ENCODE measurements at regions not wholly inside any gene's neighbourhood (a gene's known extent, or its start where the extent isn't known, plus 50 kb on each side); places are given as distances from the start of the nearest gene placed in this dataset.

DNA sequence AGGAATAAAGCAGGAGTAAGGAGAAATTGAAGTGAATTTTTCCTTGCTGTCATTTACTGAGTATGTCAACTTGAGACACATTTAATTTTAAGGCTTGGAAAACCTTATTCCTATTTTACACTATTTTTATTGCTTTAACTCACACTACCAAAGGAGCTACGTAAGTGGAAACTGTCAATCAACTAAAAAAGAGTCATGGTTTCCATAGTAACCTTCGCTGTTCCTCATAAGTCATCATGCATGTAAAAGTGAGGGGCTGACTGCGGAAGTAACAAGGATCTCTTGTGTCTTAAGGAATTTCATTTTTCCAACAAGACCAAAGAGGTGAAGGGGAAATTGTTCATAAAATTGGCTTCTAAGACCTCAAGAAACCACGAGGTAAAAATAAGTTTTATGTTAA is 516.2 kb upstream of the CA10 start:
- H3K4me1 Mint-ChIP-seq (ENCODE audit: low read depth), result no peaks in the 10 kb centered on the region
- peaks cover 17% of the 10 kb centered on the region for H3K9me3 Mint-ChIP-seq (ENCODE audit: low read depth)
- TF ChIP-seq, protein P1, sequence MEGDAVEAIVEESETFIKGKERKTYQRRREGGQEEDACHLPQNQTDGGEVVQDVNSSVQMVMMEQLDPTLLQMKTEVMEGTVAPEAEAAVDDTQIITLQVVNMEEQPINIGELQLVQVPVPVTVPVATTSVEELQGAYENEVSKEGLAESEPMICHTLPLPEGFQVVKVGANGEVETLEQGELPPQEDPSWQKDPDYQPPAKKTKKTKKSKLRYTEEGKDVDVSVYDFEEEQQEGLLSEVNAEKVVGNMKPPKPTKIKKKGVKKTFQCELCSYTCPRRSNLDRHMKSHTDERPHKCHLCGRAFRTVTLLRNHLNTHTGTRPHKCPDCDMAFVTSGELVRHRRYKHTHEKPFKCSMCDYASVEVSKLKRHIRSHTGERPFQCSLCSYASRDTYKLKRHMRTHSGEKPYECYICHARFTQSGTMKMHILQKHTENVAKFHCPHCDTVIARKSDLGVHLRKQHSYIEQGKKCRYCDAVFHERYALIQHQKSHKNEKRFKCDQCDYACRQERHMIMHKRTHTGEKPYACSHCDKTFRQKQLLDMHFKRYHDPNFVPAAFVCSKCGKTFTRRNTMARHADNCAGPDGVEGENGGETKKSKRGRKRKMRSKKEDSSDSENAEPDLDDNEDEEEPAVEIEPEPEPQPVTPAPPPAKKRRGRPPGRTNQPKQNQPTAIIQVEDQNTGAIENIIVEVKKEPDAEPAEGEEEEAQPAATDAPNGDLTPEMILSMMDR (IDR thresholded peaks at IDR 0.05), result no peak
- no peak overlapping the region for H3K4me3 Mint-ChIP-seq (ENCODE audit: unreplicated experiment)
- no peak overlapping the region for H3K27ac Mint-ChIP-seq (ENCODE audit: unreplicated experiment)
- DNase-seq (ENCODE audit: low spot score), result no peak
- H3K36me3 Mint-ChIP-seq (ENCODE audit: low read depth), result peaks cover 2% of the 10 kb centered on the region
- no peaks in the 10 kb centered on the region for H3K27me3 Mint-ChIP-seq (ENCODE audit: low read depth)

DNA sequence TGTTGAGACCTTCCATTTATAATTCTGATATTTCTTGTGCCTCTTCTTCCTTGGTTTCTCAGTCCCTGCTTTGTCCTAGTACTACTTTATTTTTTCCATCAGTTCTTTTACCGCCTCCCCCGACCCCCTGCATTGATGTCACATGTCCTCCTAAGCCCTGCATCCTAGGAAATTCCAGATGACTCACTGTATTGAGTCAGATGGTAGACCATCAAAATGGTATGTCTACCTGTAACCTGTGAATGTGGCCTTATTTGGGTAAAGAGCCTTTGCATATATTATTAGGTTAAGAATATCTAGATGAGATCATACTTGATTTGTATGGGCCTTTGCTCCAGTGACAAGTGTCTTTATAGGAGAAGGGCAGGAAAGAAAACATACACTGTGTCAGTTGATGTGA is 515.3 kb upstream of the CA10 start:
- no peaks in the 10 kb centered on the region for H3K27me3 Mint-ChIP-seq (ENCODE audit: low read depth)
- H3K4me1 Mint-ChIP-seq (ENCODE audit: low read depth), result no peaks in the 10 kb centered on the region
- no peaks in the 10 kb centered on the region for H3K36me3 Mint-ChIP-seq (ENCODE audit: low read depth)
- no peak overlapping the region for H3K4me3 Mint-ChIP-seq (ENCODE audit: unreplicated experiment)
- peaks cover 15% of the 10 kb centered on the region for H3K9me3 Mint-ChIP-seq (ENCODE audit: low read depth)
- H3K27ac Mint-ChIP-seq (ENCODE audit: unreplicated experiment), result no peak overlapping the region
- no peak for DNase-seq (ENCODE audit: low spot score)
- TF ChIP-seq, protein P1 (IDR thresholded peaks at IDR 0.05), result no peak

DNA sequence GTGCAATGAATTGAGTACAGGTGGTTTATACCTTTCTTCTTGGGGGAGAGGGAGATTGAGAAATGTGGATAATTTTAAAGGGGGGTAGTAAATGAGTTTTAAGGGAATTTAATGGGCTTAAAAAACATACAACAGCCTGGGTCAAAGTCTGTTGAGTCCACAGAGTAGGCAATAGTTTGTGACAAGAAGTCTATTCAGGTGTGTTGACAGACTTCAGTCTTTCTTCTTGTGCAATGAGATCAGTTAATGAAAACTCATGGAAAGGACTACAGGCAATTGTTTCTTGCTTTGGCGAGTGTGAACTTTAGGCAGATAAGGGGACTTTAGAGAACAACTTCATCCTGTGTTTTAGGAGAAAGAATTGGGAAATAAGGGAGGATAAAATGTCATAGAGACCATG is 507.8 kb upstream of the CA10 start:
- DNase-seq (ENCODE audit: low spot score), result no peak
- Mint-ChIP-seq H3K9me3 (ENCODE audit: low read depth) (peaks cover 22% of the 10 kb centered on the region), H3K27me3 (ENCODE audit: low read depth) (no peaks in the 10 kb centered on the region), H3K27ac (ENCODE audit: unreplicated experiment) (no peak overlapping the region), H3K4me3 (ENCODE audit: unreplicated experiment) (no peak overlapping the region), H3K36me3 (ENCODE audit: low read depth) (no peaks in the 10 kb centered on the region), H3K4me1 (ENCODE audit: low read depth) (no peaks in the 10 kb centered on the region)
- TF ChIP-seq, protein P1 (IDR thresholded peaks at IDR 0.05), result no peak

DNA sequence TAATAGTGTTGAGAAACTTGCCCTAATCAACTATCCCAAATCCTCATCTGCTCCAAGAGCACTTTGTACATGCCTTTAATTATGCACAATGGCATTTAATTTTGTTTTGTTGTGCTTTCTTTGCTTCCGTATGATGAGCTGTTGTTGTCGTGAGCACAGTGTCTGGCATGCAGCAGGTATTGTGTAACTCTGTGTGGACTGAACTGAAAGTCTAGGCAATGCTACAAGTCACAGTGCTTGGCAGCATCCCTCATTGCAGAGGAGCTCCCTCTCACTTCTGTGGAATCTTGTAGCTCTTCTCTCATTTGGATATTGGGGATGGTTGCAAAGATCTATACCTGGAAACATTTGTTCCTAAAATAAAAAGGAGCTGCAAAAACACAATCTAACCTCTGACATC is 502.2 kb upstream of the CA10 start:
- DNase-seq (ENCODE audit: low spot score), result no peak
- no peak overlapping the region for H3K4me3 Mint-ChIP-seq (ENCODE audit: unreplicated experiment)
- H3K27me3 Mint-ChIP-seq (ENCODE audit: low read depth), result no peaks in the 10 kb centered on the region
- no peak overlapping the region for H3K27ac Mint-ChIP-seq (ENCODE audit: unreplicated experiment)
- no peaks in the 10 kb centered on the region for H3K4me1 Mint-ChIP-seq (ENCODE audit: low read depth)
- TF ChIP-seq, protein P1 (IDR thresholded peaks at IDR 0.05), result no peak
- H3K9me3 Mint-ChIP-seq (ENCODE audit: low read depth), result no peaks in the 10 kb centered on the region
- H3K36me3 Mint-ChIP-seq (ENCODE audit: low read depth), result no peaks in the 10 kb centered on the region

DNA sequence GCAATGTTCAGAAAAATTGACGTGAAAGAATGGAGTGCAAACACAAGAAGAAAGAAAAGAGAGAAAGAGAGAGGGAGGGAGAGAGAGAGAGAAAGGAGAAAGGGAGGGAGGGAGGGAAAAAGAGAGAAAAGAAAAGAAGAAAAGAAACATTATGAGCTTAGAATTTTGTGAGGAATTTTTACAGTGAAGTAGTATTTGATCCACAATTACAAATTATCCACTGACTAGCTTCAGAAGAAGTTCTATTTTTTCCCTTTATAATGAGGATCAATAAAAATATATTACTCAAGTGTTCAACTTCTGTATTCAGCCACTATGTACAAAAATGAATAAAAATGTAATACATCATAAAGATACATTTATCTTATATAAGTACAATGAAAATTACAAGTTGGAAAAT is 494.5 kb upstream of the CA10 start:
- H3K4me3 Mint-ChIP-seq (ENCODE audit: unreplicated experiment), result no peak overlapping the region
- H3K27me3 Mint-ChIP-seq (ENCODE audit: low read depth), result no peaks in the 10 kb centered on the region
- no peaks in the 10 kb centered on the region for H3K9me3 Mint-ChIP-seq (ENCODE audit: low read depth)
- no peak for DNase-seq (ENCODE audit: low spot score)
- H3K4me1 Mint-ChIP-seq (ENCODE audit: low read depth), result no peaks in the 10 kb centered on the region
- no peak overlapping the region for H3K27ac Mint-ChIP-seq (ENCODE audit: unreplicated experiment)
- H3K36me3 Mint-ChIP-seq (ENCODE audit: low read depth), result no peaks in the 10 kb centered on the region
- TF ChIP-seq, protein P1 (IDR thresholded peaks at IDR 0.05), result no peak

All from chondrocyte (in vitro differentiated cells).